Heart left ventricle (tissue), 16 donors: ENCODE measurements at regions not wholly inside any gene's neighbourhood (a gene's known extent, or its start where the extent isn't known, plus 50 kb on each side); places are given as distances from the start of the nearest gene placed in this dataset.

Experiments used
- ATAC-seq, 4 donors: fragments of 200-7000 bp; cut with Tn5 transposase; one replicate each; pipeline ENCODE4 v1.9.1; 2020 to 2022; ENCODE audit warnings: moderate library complexity in 4 of 4, mild to moderate bottlenecking in 3 of 4, moderate number of reproducible peaks in 1 of 4
- DNase-seq, 5 donors: peaks; one replicate each; pipeline ENCODE4 v3.0.0-alpha.2; 2020
- H3K27ac ChIP-seq, 12 donors: fragments of 200-600 bp; sonication (generic) in 4 of 12; one replicate each; pipeline versions ENCODE4 v1.5.0 to v1.8.0; 2016 to 2022; ENCODE audit warnings: mild to moderate bottlenecking in 2 of 12
- H3K27me3 ChIP-seq, 9 donors: fragments of 200-600 bp; sonication (generic) in 2 of 9; one replicate each; pipeline versions ENCODE4 v1.5.1 to v1.8.0; 2016 to 2022; ENCODE audit warnings: mild to moderate bottlenecking in 3 of 9
- H3K36me3 ChIP-seq, 9 donors: fragments of 200-600 bp; sonication (generic) in 2 of 9; one replicate each; pipeline versions ENCODE4 v1.5.0 to v1.8.0; 2018 to 2022; ENCODE audit warnings: mild to moderate bottlenecking in 2 of 9
- H3K4me1 ChIP-seq, 12 donors: fragments of 200-600 bp; sonication (generic) in 4 of 12; one replicate each; pipeline versions ENCODE4 v1.5.0 to v1.8.0; 2016 to 2022; ENCODE audit warnings: mild to moderate bottlenecking in 3 of 12
- H3K4me3 ChIP-seq, 12 donors: fragments of 200-600 bp; sonication (generic) in 4 of 12; one replicate each; pipeline versions ENCODE4 v1.5.0 to v1.8.0; 2017 to 2022; ENCODE audit warnings: mild to moderate bottlenecking in 9 of 12, moderate library complexity in 4 of 12
- H3K9me3 ChIP-seq, 12 donors: fragments of 200-600 bp; sonication (generic) in 4 of 12; one replicate each; pipeline versions ENCODE4 v1.5.0 to v1.8.0; 2016 to 2022; ENCODE audit warnings: mild to moderate bottlenecking in 1 of 12
- CTCF ChIP-seq, 12 donors: fragments of 200-600 bp; sonication (generic) in 4 of 12; IDR thresholded peaks; one replicate each; pipeline versions ENCODE4 v1.5.0 to v1.8.0; 2018 to 2022; ENCODE audit warnings: antibody characterized with exemption in 12 of 12, mild to moderate bottlenecking in 5 of 12
- POLR2A ChIP-seq, 2 donors: fragments of 450-650 bp; IDR thresholded peaks; one replicate each; pipeline ENCODE4 v1.6.1; 2017; ENCODE audit warnings: antibody characterized with exemption in 2 of 2, mild to moderate bottlenecking in 2 of 2, moderate library complexity in 2 of 2
- WGBS, 4 donors: extraction: QIAGEN DNeasy Blood & Tissue Kit in 2 of 4; methylation state at CpG; one replicate each; pipeline versions ENCODE4 v1.1.5 to v1.1.7; 2013 to 2018; 5-methylcytosine and 5-hydroxymethylcytosine counted together
- intact Hi-C, 10 donors: fragments of 100-400 bp; cut with DNase I; formaldehyde crosslinking; loops; one replicate each; pipeline versions ENCODE4 v1.11.1 to v1.14.2; 2022
- donor health status: ischemic (EF 13 %, LVEDD 7.1; RV severe dilation, severe dysfunction).
- donor health status: healthy with polysubstance abuse.
- donor health status: DM: no; HTN: yes; CAD: no.
- donor health status: DM: no; HTN: no; CAD: no.
- donor health status: ischemic (EF 25% LVEDD 6.9; RV normal size, moderate dysfunction).
- donor health status: ischemic (EF 25% LVEDD 5.7; RV mildly dilated, moderate dysfunction).
- donor health status: healthy.
- donor health status: DM: yes; HTN: yes; CAD: no.
- donor health status: ischemic (EF 35%, LVEDD 5.7; RV mildly dilated, moderate dysfunction).
- donor health status: nonischemic (EF 11% LVEDD 7.7; RV severe dilation, severe dysfunction).
- donor health status: DM: yes; HTN: yes; CAD: no.
- donor health status: PGD.
- donor health status: ischemic (EF 29% LVEDD 5.4; RV normal size, mild dysfunction).
- donor health status: nonischemic (EF 23%, LVEDD 6.1; RV moderate dilation, normal function).

- intact Hi-C loops = no loop called here
- DNase-seq (no peak), ATAC-seq (no peak)
- no peak for TF ChIP-seq POLR2A (IDR thresholded peaks at IDR 0.05)
- no peak for TF ChIP-seq CTCF (IDR thresholded peaks at IDR 0.05)
- H3K36me3 ChIP-seq = no peaks in the 10 kb centered on the region
- no peaks in the 10 kb centered on the region for H3K9me3 ChIP-seq
- H3K27ac ChIP-seq = no peak overlapping the region
- H3K4me1 ChIP-seq = no peaks in the 10 kb centered on the region
- H3K27me3 ChIP-seq = no peaks in the 10 kb centered on the region
- no peak overlapping the region for H3K4me3 ChIP-seq
Observed at GRCh38 chr4:62455871-62456270, 1255.7 kb downstream of the ADGRL3 start.

GRCh38 chr4:62454535-62454934, 1254.4 kb downstream of the ADGRL3 start:
- no peak overlapping the region for H3K27ac ChIP-seq
- 88 to 97% (median 92%) methylated on average over 1 of the region's 1 CpG for WGBS, 4 donors
- no peak for DNase-seq
- intact Hi-C loops = no loop called here
- no peaks in the 10 kb centered on the region for H3K36me3 ChIP-seq
- H3K27me3 ChIP-seq = no peaks in the 10 kb centered on the region
- no peak for TF ChIP-seq CTCF (IDR thresholded peaks at IDR 0.05)
- no peaks in the 10 kb centered on the region for H3K9me3 ChIP-seq
- no peak overlapping the region for H3K4me3 ChIP-seq
- H3K4me1 ChIP-seq = no peaks in the 10 kb centered on the region
- ATAC-seq = no peak

GRCh38 chr4:62450740-62451139, 1250.6 kb downstream of the ADGRL3 start:
- Histone ChIP-seq H3K4me1 (no peaks in the 10 kb centered on the region), H3K4me3 (no peak overlapping the region), H3K27ac (no peak overlapping the region), H3K27me3 (no peaks in the 10 kb centered on the region), H3K36me3 (no peaks in the 10 kb centered on the region), H3K9me3 (peaks cover 0 to 9% (median 0%) of the 10 kb centered on the region in 12 donors)
- ATAC-seq = no peak
- TF ChIP-seq CTCF (IDR thresholded peaks at IDR 0.05) (no peak), POLR2A (IDR thresholded peaks at IDR 0.05) (no peak)
- intact Hi-C loops = no loop called here
- DNase-seq = no peak

- TF ChIP-seq CTCF (IDR thresholded peaks at IDR 0.05) (no peak), POLR2A (IDR thresholded peaks at IDR 0.05) (no peak)
- no peak for DNase-seq
- WGBS, 4 donors = 63 to 73% (median 67%) methylated on average over 2 of the region's 2 CpGs
- no peak for ATAC-seq
- Histone ChIP-seq H3K9me3 (peaks cover 0 to 9% (median 0%) of the 10 kb centered on the region in 12 donors), H3K4me3 (no peak overlapping the region), H3K27ac (no peak overlapping the region), H3K4me1 (no peaks in the 10 kb centered on the region), H3K36me3 (no peaks in the 10 kb centered on the region), H3K27me3 (no peaks in the 10 kb centered on the region)
- intact Hi-C loops = no loop called here
Observed at GRCh38 chr4:62449538-62449937, 1249.4 kb downstream of the ADGRL3 start.
